WTC11 (cell line): ENCODE measurements at regions not wholly inside any gene's neighbourhood (a gene's known extent, or its start where the extent isn't known, plus 50 kb on each side); places are given as distances from the start of the nearest gene placed in this dataset.

Source experiments
- ATAC-seq: fragments of 200-7000 bp; cut with Tn5 transposase; 2 replicates; pipeline ENCODE4 v1.10.0; 2021; ENCODE audit warnings: mild to moderate bottlenecking, moderate library complexity
- CTCF ChIA-PET: fragments of 300-600 bp; sonication (Branson Sonifier 250); formaldehyde crosslinking; loops from one replicate; lab custom pipeline; 2021; ENCODE audit warnings: antibody characterized with exemption; lab: Charles Lee
- POLR2A ChIA-PET: fragments of 350-600 bp; sonication (Branson Sonifier 250); formaldehyde crosslinking; loops from one replicate; lab custom pipeline; 2021; ENCODE audit warnings: antibody characterized with exemption; lab: Charles Lee
- DNase-seq: peaks from one replicate; pipeline ENCODE4 v3.0.0; 2021; ENCODE audit warnings: low spot score
- H3K27ac Mint-ChIP-seq: 2 replicates; pipeline ENCODE4 v1.8.0; 2021; ENCODE audit warnings: mixed read lengths
- H3K27me3 Mint-ChIP-seq: 2 replicates; pipeline ENCODE4 v1.8.0; 2021; ENCODE audit warnings: low read depth, mild to moderate bottlenecking, moderate library complexity, mixed read lengths
- H3K36me3 Mint-ChIP-seq: 2 replicates; pipeline ENCODE4 v1.8.0; 2021; ENCODE audit warnings: mixed read lengths
- H3K4me1 Mint-ChIP-seq: 2 replicates; pipeline ENCODE4 v1.8.0; 2022; ENCODE audit warnings: mixed read lengths
- H3K4me3 Mint-ChIP-seq: 2 replicates; pipeline ENCODE4 v1.8.0; 2021; ENCODE audit warnings: mild to moderate bottlenecking, moderate library complexity, mixed read lengths
- H3K9me3 Mint-ChIP-seq: 2 replicates; pipeline ENCODE4 v1.8.0; 2021; ENCODE audit warnings: mixed read lengths
- ATF1 ChIP-seq: sonication (generic); formaldehyde crosslinking; IDR thresholded peaks from 2 replicates; pipeline ENCODE4 v1.8.1; 2023; ENCODE audit warnings: mild to moderate bottlenecking, moderate library complexity, missing genetic modification reagents
- ATF2 ChIP-seq: sonication (generic); formaldehyde crosslinking; IDR thresholded peaks from 2 replicates; pipeline ENCODE4 v1.8.1; 2022; ENCODE audit warnings: low read depth, missing genetic modification reagents, borderline replicate concordance
- ATF3 ChIP-seq: sonication (generic); formaldehyde crosslinking; conservative IDR thresholded peaks from 2 replicates; pipeline ENCODE4 v1.8.1; 2022; ENCODE audit warnings: mild to moderate bottlenecking, missing genetic modification reagents
- ATF6 ChIP-seq: sonication (generic); formaldehyde crosslinking; IDR thresholded peaks from 2 replicates; pipeline ENCODE4 v1.8.1; 2023; ENCODE audit warnings: mild to moderate bottlenecking, missing genetic modification reagents
- CTCF ChIP-seq: fragments of 200-600 bp; IDR thresholded peaks from 2 replicates; pipeline ENCODE4 v1.8.0; 2022; ENCODE audit warnings: antibody characterized with exemption
- EMX1 ChIP-seq: fragments of 250-450 bp; sonication (Bioruptor Pico); IDR thresholded peaks from 2 replicates; pipeline ENCODE4 v1.8.0; 2021; ENCODE audit warnings: mild to moderate bottlenecking
- ETV6 ChIP-seq: sonication (generic); formaldehyde crosslinking; IDR thresholded peaks from 2 replicates; pipeline ENCODE4 v1.8.1; 2022; ENCODE audit warnings: mild to moderate bottlenecking, missing genetic modification reagents
- GRHL2 ChIP-seq: fragments of 250-450 bp; sonication (Bioruptor Pico); IDR thresholded peaks from 2 replicates; pipeline ENCODE4 v1.8.0; 2022; ENCODE audit warnings: mild to moderate bottlenecking, moderate library complexity; ENCODE audit not compliant: insufficient replicate concordance, severe bottlenecking
- HMGXB4 ChIP-seq: sonication (generic); formaldehyde crosslinking; IDR thresholded peaks from 2 replicates; pipeline ENCODE4 v1.8.1; 2023; ENCODE audit warnings: mild to moderate bottlenecking, moderate library complexity, missing genetic modification reagents
- IRF1 ChIP-seq: sonication (generic); formaldehyde crosslinking; IDR thresholded peaks from 2 replicates; pipeline ENCODE4 v1.8.0; 2023; ENCODE audit warnings: missing genetic modification reagents
- JAZF1 ChIP-seq: fragments of 250-450 bp; sonication (Bioruptor Pico); IDR thresholded peaks from 2 replicates; pipeline ENCODE4 v1.9.0; 2021; ENCODE audit warnings: moderate library complexity, mild to moderate bottlenecking, inconsistent platforms
- NFATC4 ChIP-seq: fragments of 250-450 bp; sonication (Bioruptor Pico); IDR thresholded peaks from 2 replicates; pipeline ENCODE4 v1.9.0; 2021; ENCODE audit warnings: mild to moderate bottlenecking
- SMAD3 ChIP-seq: sonication (generic); formaldehyde crosslinking; IDR thresholded peaks from 2 replicates; pipeline ENCODE4 v1.8.0; 2022; ENCODE audit warnings: missing genetic modification reagents, mild to moderate bottlenecking, borderline replicate concordance
- ZNF512 ChIP-seq: sonication (generic); formaldehyde crosslinking; IDR thresholded peaks from 2 replicates; pipeline ENCODE4 v1.8.1; 2022; ENCODE audit warnings: missing genetic modification reagents, borderline replicate concordance

GRCh38 chr4:53744446-53745160, 153.3 kb upstream of the LNX1 start:
- Mint-ChIP-seq H3K27me3 (no peaks in the 10 kb centered on the region), H3K4me1 (peaks cover 9% of the 10 kb centered on the region), H3K27ac (no peak overlapping the region), H3K9me3 (peaks cover 4% of the 10 kb centered on the region), H3K4me3 (no peak overlapping the region), H3K36me3 (no peaks in the 10 kb centered on the region)
- ChIA-PET CTCF (interaction anchor here (0.8 to 2.4 kb wide), 5 partner anchors 8 to 489 kb away, joined by 3 to 6 read pairs (median 4); no protein-coding TSS in a partner anchor), POLR2A (interaction anchor here (0.6 kb wide), 1 partner anchor 286 kb away, joined by 3 read pairs; no protein-coding TSS in a partner anchor)
- TF ChIP-seq CTCF (no peak), EMX1 (no peak), NFATC4 (CRISPR knock-in tag) (no peak), IRF1 (CRISPR knock-in tag) (no peak), ATF1 (CRISPR knock-in tag) (no peak), ATF3 (no peak), JAZF1 (CRISPR knock-in tag) (no peak), ATF2 (CRISPR knock-in tag) (no peak), ATF6 (CRISPR knock-in tag) (no peak), GRHL2 (no peak), HMGXB4 (no peak), ZNF512 (no peak), ETV6 (CRISPR knock-in tag) (no peak), SMAD3 (no peak)
- no peak for DNase-seq
- ATAC-seq: peak; percentile 60
